Cardiac muscle cell (in vitro differentiated cells and primary cell): ENCODE measurements at regions not wholly inside any gene's neighbourhood (a gene's known extent, or its start where the extent isn't known, plus 50 kb on each side); places are given as distances from the start of the nearest gene placed in this dataset.

Experiments used
- DNase-seq, 2 donors: peaks; one replicate each; pipeline versions ENCODE4 v3.0.0 to v3.0.0-alpha.2; 2010 to 2017; ENCODE audit warnings: low read depth in 1 of 2, low spot score in 1 of 2
- H3K27ac ChIP-seq: fragments of 200-600 bp; sonication (generic); 2 replicates; pipeline ENCODE4 v1.5.1; 2016
- H3K27me3 ChIP-seq: fragments of 200-600 bp; sonication (generic); 2 replicates; pipeline ENCODE4 v1.6.0; 2016; ENCODE audit warnings: control low read depth
- H3K36me3 ChIP-seq: fragments of 200-600 bp; sonication (generic); 2 replicates; pipeline ENCODE4 v1.5.1; 2016; ENCODE audit warnings: control low read depth
- H3K4me1 ChIP-seq: fragments of 200-600 bp; sonication (generic); 2 replicates; pipeline ENCODE4 v1.8.1; 2017; ENCODE audit warnings: low read depth, mild to moderate bottlenecking, mixed run types
- H3K4me3 ChIP-seq: fragments of 200-600 bp; sonication (generic); 2 replicates; pipeline ENCODE4 v1.5.1; 2016; ENCODE audit warnings: mild to moderate bottlenecking
- H3K9me3 ChIP-seq: fragments of 200-600 bp; sonication (generic); 2 replicates; pipeline ENCODE4 v1.5.1; 2017; ENCODE audit warnings: low read depth, mild to moderate bottlenecking, control low read depth
- CTCF ChIP-seq: IDR thresholded peaks from 2 replicates; pipeline ENCODE4 v1.5.1; 2012; ENCODE audit warnings: low read depth, mild to moderate bottlenecking, low read length

GRCh38 chr12:92596383-92596782 lies 106.4 kb upstream of the PLEKHG7 start:
- Histone ChIP-seq H3K27me3 (no peaks in the 10 kb centered on the region), H3K4me1 (no peaks in the 10 kb centered on the region), H3K27ac (no peak overlapping the region), H3K36me3 (no peaks in the 10 kb centered on the region), H3K9me3 (no peaks in the 10 kb centered on the region), H3K4me3 (no peak overlapping the region)
- TF ChIP-seq CTCF, result no peak
- DNase-seq, result peak in 1 of 2 donors; percentile 52

DNA sequence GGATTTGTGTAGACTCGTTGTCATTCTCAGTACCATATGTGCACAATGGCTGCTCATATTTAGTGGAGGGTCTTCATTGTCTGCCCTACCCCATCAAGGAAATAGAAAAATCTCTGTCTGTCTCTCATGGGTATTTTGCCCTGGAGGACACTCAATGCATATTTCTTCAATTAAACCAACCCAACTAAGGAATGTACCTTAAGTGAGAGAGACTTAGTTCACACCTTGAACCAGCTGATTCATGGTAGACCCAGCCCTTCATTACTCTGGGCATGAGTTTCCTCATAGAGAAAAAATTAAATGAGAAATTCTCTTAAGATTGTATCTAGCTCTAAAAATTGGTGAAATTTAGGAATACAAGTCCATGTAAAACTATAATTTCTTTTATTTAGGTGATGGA lies 107.1 kb upstream of the PLEKHG7 start:
- no peak for TF ChIP-seq CTCF
- Histone ChIP-seq H3K4me3 (no peak overlapping the region), H3K9me3 (no peaks in the 10 kb centered on the region), H3K36me3 (no peaks in the 10 kb centered on the region), H3K4me1 (no peaks in the 10 kb centered on the region), H3K27ac (no peak overlapping the region), H3K27me3 (no peaks in the 10 kb centered on the region)
- DNase-seq, result no peak

GRCh38 chr12:92593734-92594402 lies 108.9 kb upstream of the PLEKHG7 start:
- TF ChIP-seq CTCF, result no peak
- Histone ChIP-seq H3K36me3 (no peaks in the 10 kb centered on the region), H3K4me1 (no peaks in the 10 kb centered on the region), H3K27ac (no peak overlapping the region), H3K9me3 (no peaks in the 10 kb centered on the region), H3K27me3 (no peaks in the 10 kb centered on the region), H3K4me3 (no peak overlapping the region)
- DNase-seq, result peak in 1 of 2 donors; percentile 74

- peaks cover 4% of the 10 kb centered on the region for H3K4me1 ChIP-seq
- no peak for TF ChIP-seq CTCF
- no peak for DNase-seq
- H3K36me3 ChIP-seq, result no peaks in the 10 kb centered on the region
- no peak overlapping the region for H3K4me3 ChIP-seq
- no peak overlapping the region for H3K27ac ChIP-seq
- H3K27me3 ChIP-seq, result no peaks in the 10 kb centered on the region
- no peaks in the 10 kb centered on the region for H3K9me3 ChIP-seq
Measured at GRCh38 chr12:92585115-92585727, 117.6 kb upstream of the PLEKHG7 start.

DNA sequence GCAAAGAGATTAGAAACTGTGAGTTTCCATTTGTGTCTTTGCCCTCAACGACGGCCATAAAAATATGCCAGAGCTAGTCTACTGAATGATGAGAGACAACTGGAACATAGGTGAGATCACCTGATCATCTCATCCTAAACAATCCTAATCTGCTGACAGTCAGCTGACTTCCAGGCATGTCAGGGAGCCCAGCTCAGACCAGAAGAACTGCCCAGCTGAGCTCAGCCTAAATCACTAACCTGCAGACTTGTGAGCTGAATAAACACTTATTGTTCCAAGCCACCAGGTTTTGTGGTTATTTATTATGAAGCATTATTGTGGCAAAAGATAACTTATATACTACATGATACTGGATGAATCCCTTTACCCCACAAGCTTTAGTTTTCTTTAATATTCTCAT lies 118.9 kb upstream of the PLEKHG7 start:
- Histone ChIP-seq H3K36me3 (no peaks in the 10 kb centered on the region), H3K27me3 (no peaks in the 10 kb centered on the region), H3K4me1 (peaks cover 4% of the 10 kb centered on the region), H3K9me3 (no peaks in the 10 kb centered on the region), H3K4me3 (no peak overlapping the region), H3K27ac (no peak overlapping the region)
- DNase-seq, result no peak
- TF ChIP-seq CTCF, result no peak
